ENCODE measurements at regions not wholly inside any gene's neighbourhood (a gene's known extent, or its start where the extent isn't known, plus 50 kb on each side); places are given as distances from the start of the nearest gene placed in this dataset.

DNA sequence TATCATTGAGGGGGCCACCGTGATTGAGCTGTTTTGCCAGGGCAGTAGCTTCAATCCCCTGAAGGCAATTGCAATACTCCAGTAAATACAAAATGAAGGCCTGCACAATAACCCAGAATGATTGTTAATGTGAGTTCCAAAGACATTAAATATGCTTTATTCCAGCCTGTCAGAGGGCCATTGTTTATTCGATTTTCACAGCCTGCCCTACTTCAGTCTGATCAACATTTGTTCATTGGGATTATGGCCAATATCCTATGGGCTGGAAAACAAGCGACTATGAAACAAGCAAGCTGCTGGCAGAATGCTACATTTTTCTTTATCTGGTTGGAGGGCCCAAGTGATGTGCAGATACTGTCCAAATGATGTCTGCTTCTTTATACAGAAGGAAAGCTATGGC lies 543.1 kb downstream of the TLE1 start:
- Histone ChIP-seq H3K36me3 (no peaks in the 10 kb centered on the region), H3K9me3 (no peaks in the 10 kb centered on the region), H3K4me3 (no peak overlapping the region), H3K4me1 (no peaks in the 10 kb centered on the region), H3K27ac (no peak overlapping the region), H3K27me3 (no peaks in the 10 kb centered on the region)
- no peak for ATAC-seq
- TF ChIP-seq, protein P1, sequence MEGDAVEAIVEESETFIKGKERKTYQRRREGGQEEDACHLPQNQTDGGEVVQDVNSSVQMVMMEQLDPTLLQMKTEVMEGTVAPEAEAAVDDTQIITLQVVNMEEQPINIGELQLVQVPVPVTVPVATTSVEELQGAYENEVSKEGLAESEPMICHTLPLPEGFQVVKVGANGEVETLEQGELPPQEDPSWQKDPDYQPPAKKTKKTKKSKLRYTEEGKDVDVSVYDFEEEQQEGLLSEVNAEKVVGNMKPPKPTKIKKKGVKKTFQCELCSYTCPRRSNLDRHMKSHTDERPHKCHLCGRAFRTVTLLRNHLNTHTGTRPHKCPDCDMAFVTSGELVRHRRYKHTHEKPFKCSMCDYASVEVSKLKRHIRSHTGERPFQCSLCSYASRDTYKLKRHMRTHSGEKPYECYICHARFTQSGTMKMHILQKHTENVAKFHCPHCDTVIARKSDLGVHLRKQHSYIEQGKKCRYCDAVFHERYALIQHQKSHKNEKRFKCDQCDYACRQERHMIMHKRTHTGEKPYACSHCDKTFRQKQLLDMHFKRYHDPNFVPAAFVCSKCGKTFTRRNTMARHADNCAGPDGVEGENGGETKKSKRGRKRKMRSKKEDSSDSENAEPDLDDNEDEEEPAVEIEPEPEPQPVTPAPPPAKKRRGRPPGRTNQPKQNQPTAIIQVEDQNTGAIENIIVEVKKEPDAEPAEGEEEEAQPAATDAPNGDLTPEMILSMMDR (IDR thresholded peaks at IDR 0.05) = no peak
- TF ChIP-seq POLR2A (IDR thresholded peaks at IDR 0.05) (no peak), POLR2AphosphoS5 (IDR thresholded peaks at IDR 0.05) (no peak), EP300 (IDR thresholded peaks at IDR 0.05) (no peak)
- 62 to 65% methylated on average over 2 to 3 of the region's 3 CpGs for WGBS, 2 donors (ENCODE audit: low coverage in 1 of 2)

DNA sequence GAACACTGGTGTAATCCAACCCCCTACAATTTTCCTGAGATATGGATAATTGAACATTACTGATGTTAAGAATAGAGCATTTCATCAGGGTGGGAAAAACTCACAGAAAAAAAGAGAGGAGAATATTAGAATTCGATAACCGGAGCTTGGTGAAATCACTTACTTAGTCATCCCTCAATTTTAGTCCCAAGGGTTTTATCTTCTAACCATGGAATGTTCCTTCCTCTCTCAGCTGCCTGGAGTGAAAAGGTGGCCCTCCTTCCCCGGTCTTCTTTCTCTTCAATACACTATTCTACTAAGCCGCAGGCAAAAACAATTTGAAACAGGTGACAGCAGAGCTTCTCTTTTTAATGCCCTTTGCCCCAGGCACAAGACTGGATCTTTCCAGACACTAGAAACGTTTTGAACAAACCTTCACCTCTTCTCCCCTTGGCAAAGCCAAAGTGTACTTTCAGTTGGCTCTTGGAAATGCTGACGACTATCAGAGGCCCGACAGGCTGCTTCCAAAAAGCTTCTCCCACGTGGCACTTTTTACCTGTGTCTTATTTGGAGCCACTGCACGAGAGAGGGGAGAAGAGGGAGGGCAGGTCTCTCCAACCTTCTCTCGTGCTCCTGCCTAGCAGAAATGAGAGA lies 543.9 kb downstream of the TLE1 start:
- 61 to 81% methylated on average over 7 of the region's 10 CpGs for WGBS, 2 donors (ENCODE audit: low coverage in 1 of 2)
- ATAC-seq = no peak
- H3K27ac ChIP-seq = no peak overlapping the region
- no peaks in the 10 kb centered on the region for H3K27me3 ChIP-seq
- no peak overlapping the region for H3K4me3 ChIP-seq
- TF ChIP-seq, protein P1 (IDR thresholded peaks at IDR 0.05) = no peak
- no peak for TF ChIP-seq POLR2A (IDR thresholded peaks at IDR 0.05)
- TF ChIP-seq EP300 (IDR thresholded peaks at IDR 0.05) = no peak
- no peak for TF ChIP-seq POLR2AphosphoS5 (IDR thresholded peaks at IDR 0.05)
- H3K9me3 ChIP-seq = no peaks in the 10 kb centered on the region
- H3K4me1 ChIP-seq = no peaks in the 10 kb centered on the region
- no peaks in the 10 kb centered on the region for H3K36me3 ChIP-seq

DNA sequence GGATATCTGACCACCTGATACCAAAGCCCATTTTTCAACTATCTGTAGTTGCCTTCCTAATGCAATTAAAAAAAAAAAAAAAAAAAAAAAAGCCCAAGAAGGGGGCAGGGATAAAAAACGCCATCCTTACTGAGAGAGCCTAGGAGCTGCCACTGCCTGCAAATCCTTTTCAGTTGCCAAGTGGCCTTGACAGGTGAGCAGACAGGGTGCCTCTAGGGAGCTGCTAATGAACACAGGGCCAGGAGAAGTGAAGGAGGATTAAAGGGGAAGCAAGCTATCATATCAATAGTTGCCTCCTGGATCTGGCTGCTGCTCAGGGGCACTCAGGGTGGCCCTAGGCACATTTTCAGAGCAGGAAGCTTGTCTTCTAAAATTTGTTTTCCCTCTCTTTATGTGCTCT lies 547.4 kb downstream of the TLE1 start:
- H3K36me3 ChIP-seq = no peaks in the 10 kb centered on the region
- ATAC-seq = no peak
- no peaks in the 10 kb centered on the region for H3K9me3 ChIP-seq
- no peak overlapping the region for H3K27ac ChIP-seq
- no peak overlapping the region for H3K4me3 ChIP-seq
- H3K27me3 ChIP-seq = no peaks in the 10 kb centered on the region
- H3K4me1 ChIP-seq = no peaks in the 10 kb centered on the region
- no peak for TF ChIP-seq EP300 (IDR thresholded peaks at IDR 0.05)
- TF ChIP-seq POLR2AphosphoS5 (IDR thresholded peaks at IDR 0.05) = no peak
- TF ChIP-seq, protein P1 (IDR thresholded peaks at IDR 0.05) = no peak
- TF ChIP-seq POLR2A (IDR thresholded peaks at IDR 0.05) = no peak
- 100% methylated on average over 1 of the region's 1 CpG; no CpG with 5 or more reads in 1 of the 2 donors for WGBS, 2 donors (ENCODE audit: low coverage in 1 of 2)

DNA sequence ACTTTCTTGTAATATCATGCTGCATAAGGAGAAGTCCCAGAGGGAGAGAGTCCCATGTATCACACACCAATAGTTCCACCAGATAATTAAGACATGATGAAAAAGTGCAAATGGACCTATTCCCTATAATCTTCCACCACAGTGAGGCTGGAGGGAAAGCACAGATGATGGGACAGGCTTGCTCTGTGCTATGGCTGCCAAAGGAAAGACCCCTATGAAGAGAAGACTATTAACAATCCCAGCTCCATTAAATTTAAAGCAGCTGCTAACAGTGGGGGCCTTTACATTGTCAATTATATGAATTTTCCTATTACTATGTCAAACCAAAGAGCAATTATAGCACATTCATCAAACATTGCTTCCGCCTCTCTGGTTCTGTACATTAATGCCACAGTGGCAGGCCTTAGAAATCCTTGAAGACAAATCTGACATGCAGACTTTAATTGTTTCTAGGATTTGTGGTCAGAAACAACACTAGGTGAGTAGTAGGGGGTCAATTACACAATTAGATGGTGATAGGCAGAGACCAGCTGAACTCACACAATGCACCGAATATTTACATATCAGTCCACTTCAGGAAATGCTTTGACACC lies 551.3 kb downstream of the TLE1 start:
- TF ChIP-seq EP300 (IDR thresholded peaks at IDR 0.05) (no peak), POLR2AphosphoS5 (IDR thresholded peaks at IDR 0.05) (no peak), POLR2A (IDR thresholded peaks at IDR 0.05) (no peak)
- TF ChIP-seq, protein P1 (IDR thresholded peaks at IDR 0.05) = no peak
- WGBS, 2 donors (ENCODE audit: low coverage in 1 of 2) = 87 to 90% methylated on average over 2 of the region's 2 CpGs
- H3K4me3 ChIP-seq = no peak overlapping the region
- H3K9me3 ChIP-seq = no peaks in the 10 kb centered on the region
- H3K27ac ChIP-seq = no peak overlapping the region
- ATAC-seq = no peak
- H3K27me3 ChIP-seq = no peaks in the 10 kb centered on the region
- no peaks in the 10 kb centered on the region for H3K36me3 ChIP-seq
- no peaks in the 10 kb centered on the region for H3K4me1 ChIP-seq

DNA sequence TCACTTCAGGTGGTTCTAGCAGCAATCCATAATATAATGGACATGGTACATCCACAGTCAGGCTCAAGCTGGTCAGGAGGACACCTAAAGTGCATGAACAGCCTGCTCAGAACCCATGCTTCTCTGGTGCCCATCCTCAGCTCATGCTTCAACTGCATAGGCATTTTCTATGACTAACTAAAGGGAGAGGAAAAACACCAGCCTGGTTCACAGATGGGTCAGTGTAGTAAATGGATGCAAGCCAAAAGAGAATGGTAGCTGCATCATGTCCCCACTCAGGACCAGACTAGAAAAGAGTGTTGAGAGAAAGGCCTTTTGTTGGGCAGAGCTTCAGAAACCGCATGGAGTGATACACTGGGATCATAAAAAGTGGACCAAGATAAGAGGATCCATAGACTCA lies 556.6 kb downstream of the TLE1 start:
- Histone ChIP-seq H3K36me3 (no peaks in the 10 kb centered on the region), H3K4me3 (no peak overlapping the region), H3K27me3 (no peaks in the 10 kb centered on the region), H3K4me1 (no peaks in the 10 kb centered on the region), H3K27ac (no peak overlapping the region), H3K9me3 (no peaks in the 10 kb centered on the region)
- ATAC-seq = no peak
- TF ChIP-seq, protein P1 (IDR thresholded peaks at IDR 0.05) = no peak
- TF ChIP-seq POLR2A (IDR thresholded peaks at IDR 0.05) (no peak), EP300 (IDR thresholded peaks at IDR 0.05) (no peak), POLR2AphosphoS5 (IDR thresholded peaks at IDR 0.05) (no peak)
- 85 to 88% methylated on average over 1 of the region's 1 CpG for WGBS, 2 donors (ENCODE audit: low coverage in 1 of 2)
